Right forelimb (tissue), 1 donor: ENCODE measurements at regions not wholly inside any gene's neighbourhood (a gene's known extent, or its start where the extent isn't known, plus 50 kb on each side); places are given as distances from the start of the nearest gene placed in this dataset.

Experiments
- DNase-seq: peaks from one replicate; pipeline ENCODE4 v3.0.0-alpha.2; 2018

DNA sequence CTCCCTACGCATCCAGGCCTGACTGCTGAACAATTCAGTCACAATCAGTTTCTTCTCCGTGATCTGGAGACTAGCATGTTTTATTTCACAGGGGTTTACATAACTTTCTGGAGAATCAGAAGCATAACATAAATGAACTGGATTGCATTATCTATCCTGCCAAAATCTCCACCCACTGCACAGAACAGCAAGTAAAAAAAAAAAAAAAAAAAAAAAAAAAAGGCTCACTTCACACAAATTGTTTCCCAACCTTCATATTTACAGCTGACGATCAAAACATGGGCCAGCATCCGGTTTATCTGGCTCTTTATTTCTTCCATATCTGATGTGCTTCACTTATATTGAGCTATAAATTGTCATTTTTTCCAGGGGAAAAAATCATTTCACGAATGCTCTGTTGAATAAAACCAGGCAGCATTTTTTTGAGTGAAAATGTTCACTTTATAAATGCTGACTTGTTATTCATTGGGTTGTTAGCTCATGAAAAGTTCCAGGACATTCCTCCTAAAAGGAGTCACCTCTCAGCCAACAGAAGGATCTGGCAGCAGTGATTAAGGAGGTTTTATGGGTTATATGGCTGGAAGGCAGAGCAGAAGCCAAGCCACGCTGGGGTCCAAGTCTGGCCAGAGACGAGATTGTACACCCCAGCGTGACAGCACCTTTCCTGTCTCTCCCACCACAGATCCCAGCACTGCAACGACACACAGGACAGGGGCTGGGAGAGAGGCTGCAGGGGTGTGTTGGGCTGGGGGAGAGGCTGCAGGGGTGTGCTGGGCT, 51.2 kb upstream of the GLI2 start:
- no peak for DNase-seq

DNA sequence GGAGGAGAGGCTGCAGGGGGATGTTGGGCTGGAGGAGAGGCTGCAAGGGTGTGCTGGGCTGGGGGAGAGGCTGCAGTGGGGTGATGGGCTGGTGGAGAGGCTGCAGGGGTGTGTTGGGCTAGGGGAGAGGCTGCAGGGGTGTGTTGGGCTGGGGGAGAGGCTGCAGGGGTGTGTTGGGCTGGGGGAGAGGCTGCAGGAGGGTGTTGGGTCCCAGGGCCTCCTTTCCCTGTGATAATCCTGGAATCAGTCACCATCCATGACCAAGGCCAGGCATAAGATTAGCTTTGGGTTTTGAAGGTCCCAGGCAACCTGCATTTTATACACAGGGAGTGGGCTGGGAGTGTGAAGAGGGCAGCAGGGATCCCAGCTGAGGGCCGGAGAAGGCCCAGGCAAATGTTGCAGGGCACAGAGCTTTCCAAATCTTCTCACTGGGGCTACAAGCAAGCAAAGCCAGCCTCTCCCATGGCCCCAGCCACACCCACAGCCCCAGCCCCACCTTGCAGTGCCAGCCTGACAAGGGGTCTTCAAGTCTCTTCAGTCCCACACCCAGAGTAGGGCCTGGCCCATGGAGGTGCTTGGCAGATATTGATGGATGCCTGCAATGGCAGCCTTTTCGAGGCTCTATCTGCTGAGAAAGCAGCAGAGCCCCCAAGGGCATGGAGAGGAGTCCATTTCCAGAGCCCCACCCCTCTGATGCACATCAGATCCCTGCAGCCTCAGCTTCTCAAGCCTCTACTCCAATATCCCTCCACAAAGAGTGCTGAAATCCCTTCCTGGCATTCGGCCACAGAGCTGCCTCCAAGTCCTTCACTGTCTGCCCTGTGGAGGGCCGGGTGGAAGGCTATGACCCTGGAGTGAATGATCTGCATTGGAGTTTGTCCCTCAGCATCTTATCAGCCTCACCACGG, 50.3 kb upstream of the GLI2 start:
- DNase-seq, result no peak
